Smooth muscle cell (in vitro differentiated cells): ENCODE measurements at regions not wholly inside any gene's neighbourhood (a gene's known extent, or its start where the extent isn't known, plus 50 kb on each side); places are given as distances from the start of the nearest gene placed in this dataset.

Experiments
- DNase-seq: peaks from one replicate; lab custom pipeline; 2025; ENCODE audit not compliant: unreplicated experiment; lab: John Stamatoyannopoulos, UW
- H2AFZ ChIP-seq: fragments of 200-600 bp; sonication (generic); 2 replicates; pipeline ENCODE4 v1.6.0; 2016; ENCODE audit warnings: antibody characterized with exemption, low read depth, mild to moderate bottlenecking
- H3F3A ChIP-seq: fragments of 200-600 bp; sonication (generic); 2 replicates; pipeline ENCODE4 v1.6.0; 2017; ENCODE audit warnings: antibody characterized with exemption, low read depth
- H3K27ac ChIP-seq: fragments of 200-600 bp; sonication (generic); 2 replicates; pipeline ENCODE4 v1.5.1; 2016; ENCODE audit warnings: low read depth, mild to moderate bottlenecking
- H3K27me3 ChIP-seq: fragments of 200-600 bp; sonication (generic); 2 replicates; pipeline ENCODE4 v1.6.1; 2016; ENCODE audit warnings: low read depth, mild to moderate bottlenecking
- H3K36me3 ChIP-seq: fragments of 200-600 bp; sonication (generic); 2 replicates; pipeline ENCODE4 v1.5.1; 2016; ENCODE audit warnings: low read depth
- H3K4me1 ChIP-seq: fragments of 200-600 bp; sonication (generic); 2 replicates; pipeline ENCODE4 v1.5.1; 2016; ENCODE audit warnings: low read depth
- H3K4me2 ChIP-seq: fragments of 200-600 bp; sonication (generic); 2 replicates; pipeline ENCODE4 v1.6.0; 2016; ENCODE audit warnings: mild to moderate bottlenecking
- H3K4me3 ChIP-seq: fragments of 200-600 bp; sonication (generic); 2 replicates; pipeline ENCODE4 v1.5.1; 2016; ENCODE audit warnings: mild to moderate bottlenecking
- H3K79me2 ChIP-seq: fragments of 200-600 bp; sonication (generic); 2 replicates; pipeline ENCODE4 v1.6.0; 2016; ENCODE audit warnings: low read depth, mild to moderate bottlenecking
- H3K9ac ChIP-seq: fragments of 200-600 bp; sonication (generic); 2 replicates; pipeline ENCODE4 v1.6.0; 2016; ENCODE audit warnings: low read depth
- H3K9me3 ChIP-seq: fragments of 200-600 bp; sonication (generic); replicated peaks from 2 replicates; pipeline ENCODE4 v1.5.1; 2016; ENCODE audit warnings: low read depth
- H4K20me1 ChIP-seq: fragments of 200-600 bp; sonication (generic); 2 replicates; pipeline ENCODE4 v1.6.0; 2016; ENCODE audit warnings: low read depth
- CTCF ChIP-seq: fragments of 200-600 bp; sonication (generic); IDR thresholded peaks from 2 replicates; pipeline ENCODE4 v1.5.1; 2017; ENCODE audit warnings: borderline replicate concordance, mild to moderate bottlenecking, antibody characterized with exemption; ENCODE audit not compliant: insufficient read depth, poor library complexity, severe bottlenecking
- WGBS: methylation state at CpG from one replicate; pipeline ENCODE4 v1.1.7; 2016; ENCODE audit warnings: low lambda C conversion rate; 5-methylcytosine and 5-hydroxymethylcytosine counted together

- H3K9ac ChIP-seq = peak overlapping the region; percentile 67
- WGBS = 50% methylated on average over 2 of the region's 2 CpGs
- H3K9me3 ChIP-seq = no peaks in the 10 kb centered on the region
- H2AFZ ChIP-seq = no peak overlapping the region
- peaks cover 9% of the 10 kb centered on the region for H3K4me1 ChIP-seq
- no peaks in the 10 kb centered on the region for H3K79me2 ChIP-seq
- H4K20me1 ChIP-seq = no peaks in the 10 kb centered on the region
- no peak for DNase-seq
- H3K27ac ChIP-seq = peak overlapping the region; percentile 90
- peak overlapping the region; percentile 77 for H3K4me2 ChIP-seq
- no peaks in the 10 kb centered on the region for H3K36me3 ChIP-seq
- no peak overlapping the region for H3K4me3 ChIP-seq
- TF ChIP-seq CTCF = no peak
- peaks cover 4% of the 10 kb centered on the region for H3F3A ChIP-seq
- no peaks in the 10 kb centered on the region for H3K27me3 ChIP-seq
These were observed 529.8 kb upstream of the PRMT6 start for GRCh38 chr1:106526650-106527049.

- H3K9ac ChIP-seq = no peak overlapping the region
- H2AFZ ChIP-seq = no peak overlapping the region
- H3K9me3 ChIP-seq = peaks cover 5% of the 10 kb centered on the region
- WGBS = 60% methylated on average over 2 of the region's 2 CpGs
- H3K27me3 ChIP-seq = no peaks in the 10 kb centered on the region
- H4K20me1 ChIP-seq = no peaks in the 10 kb centered on the region
- H3K36me3 ChIP-seq = no peaks in the 10 kb centered on the region
- H3F3A ChIP-seq = no peaks in the 10 kb centered on the region
- TF ChIP-seq CTCF = no peak
- no peaks in the 10 kb centered on the region for H3K79me2 ChIP-seq
- H3K4me3 ChIP-seq = no peak overlapping the region
- no peak overlapping the region for H3K27ac ChIP-seq
- H3K4me1 ChIP-seq = no peaks in the 10 kb centered on the region
- H3K4me2 ChIP-seq = no peak overlapping the region
- DNase-seq = no peak
These were observed 521.9 kb upstream of the PRMT6 start for GRCh38 chr1:106534612-106535011.

- H3K36me3 ChIP-seq = no peaks in the 10 kb centered on the region
- no peak for DNase-seq
- no peaks in the 10 kb centered on the region for H3F3A ChIP-seq
- no peak overlapping the region for H3K4me3 ChIP-seq
- peaks cover 13% of the 10 kb centered on the region for H3K9me3 ChIP-seq
- no peaks in the 10 kb centered on the region for H3K79me2 ChIP-seq
- no peaks in the 10 kb centered on the region for H3K27me3 ChIP-seq
- no peaks in the 10 kb centered on the region for H4K20me1 ChIP-seq
- H3K4me2 ChIP-seq = peak overlapping the region; percentile 10
- TF ChIP-seq CTCF = no peak
- H2AFZ ChIP-seq = no peak overlapping the region
- H3K27ac ChIP-seq = peak overlapping the region; percentile 41
- H3K4me1 ChIP-seq = no peaks in the 10 kb centered on the region
- H3K9ac ChIP-seq = no peak overlapping the region
These were observed 519.7 kb upstream of the PRMT6 start for GRCh38 chr1:106536741-106537140.

- Histone ChIP-seq H3F3A (no peaks in the 10 kb centered on the region), H3K27ac (no peak overlapping the region), H3K4me1 (no peaks in the 10 kb centered on the region), H3K36me3 (no peaks in the 10 kb centered on the region), H3K9me3 (no peaks in the 10 kb centered on the region), H3K27me3 (no peaks in the 10 kb centered on the region), H3K4me3 (no peak overlapping the region), H4K20me1 (no peaks in the 10 kb centered on the region), H2AFZ (no peak overlapping the region), H3K4me2 (no peak overlapping the region), H3K9ac (no peak overlapping the region), H3K79me2 (no peaks in the 10 kb centered on the region)
- WGBS = 79% methylated on average over 1 of the region's 1 CpG
- DNase-seq = no peak
- no peak for TF ChIP-seq CTCF
These were observed 507.7 kb upstream of the PRMT6 start for GRCh38 chr1:106548726-106549125.
